ENCODE measurements at regions not wholly inside any gene's neighbourhood (a gene's known extent, or its start where the extent isn't known, plus 50 kb on each side); places are given as distances from the start of the nearest gene placed in this dataset.

DNA sequence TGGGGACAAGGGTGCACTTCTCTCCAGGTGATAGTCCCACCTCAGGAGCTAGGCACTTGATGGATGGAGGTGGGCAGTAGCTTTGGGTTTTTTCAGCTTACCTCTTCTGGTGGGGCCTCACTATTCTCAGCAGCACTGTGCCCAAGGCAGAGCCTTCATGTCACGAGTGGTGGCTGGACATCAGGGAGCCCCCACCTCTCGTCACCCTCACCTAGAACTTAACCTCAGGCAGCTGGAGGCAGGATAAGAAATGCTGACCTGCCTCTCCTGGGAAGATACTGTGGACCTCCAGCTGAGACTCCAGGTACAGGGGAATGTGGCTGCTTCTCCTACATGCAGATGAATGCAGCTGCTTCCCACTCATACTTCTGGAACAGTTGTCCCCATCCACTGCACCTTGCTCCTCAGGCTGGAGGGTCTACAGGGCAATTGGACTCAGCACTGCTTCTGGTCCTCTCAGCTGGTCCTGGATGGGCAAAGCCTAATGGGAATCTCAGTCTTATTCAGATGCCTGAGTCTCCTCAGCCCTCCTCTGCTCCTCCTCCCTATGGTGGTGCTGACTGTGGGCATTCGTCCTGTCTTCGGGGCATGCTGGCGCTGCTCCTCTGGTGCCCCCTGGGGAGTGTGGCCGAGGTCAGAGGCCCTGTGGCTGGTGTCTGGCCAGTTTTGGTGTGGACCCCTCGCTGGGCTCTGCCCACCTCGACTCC is 129.9 kb downstream of the KLF13 start:
- no peak for DNase-seq (ENCODE audit: low read depth)

GRCh38 chr15:31457161-31457560 is 130.5 kb downstream of the KLF13 start:
- no peak for DNase-seq (ENCODE audit: low read depth)

DNA sequence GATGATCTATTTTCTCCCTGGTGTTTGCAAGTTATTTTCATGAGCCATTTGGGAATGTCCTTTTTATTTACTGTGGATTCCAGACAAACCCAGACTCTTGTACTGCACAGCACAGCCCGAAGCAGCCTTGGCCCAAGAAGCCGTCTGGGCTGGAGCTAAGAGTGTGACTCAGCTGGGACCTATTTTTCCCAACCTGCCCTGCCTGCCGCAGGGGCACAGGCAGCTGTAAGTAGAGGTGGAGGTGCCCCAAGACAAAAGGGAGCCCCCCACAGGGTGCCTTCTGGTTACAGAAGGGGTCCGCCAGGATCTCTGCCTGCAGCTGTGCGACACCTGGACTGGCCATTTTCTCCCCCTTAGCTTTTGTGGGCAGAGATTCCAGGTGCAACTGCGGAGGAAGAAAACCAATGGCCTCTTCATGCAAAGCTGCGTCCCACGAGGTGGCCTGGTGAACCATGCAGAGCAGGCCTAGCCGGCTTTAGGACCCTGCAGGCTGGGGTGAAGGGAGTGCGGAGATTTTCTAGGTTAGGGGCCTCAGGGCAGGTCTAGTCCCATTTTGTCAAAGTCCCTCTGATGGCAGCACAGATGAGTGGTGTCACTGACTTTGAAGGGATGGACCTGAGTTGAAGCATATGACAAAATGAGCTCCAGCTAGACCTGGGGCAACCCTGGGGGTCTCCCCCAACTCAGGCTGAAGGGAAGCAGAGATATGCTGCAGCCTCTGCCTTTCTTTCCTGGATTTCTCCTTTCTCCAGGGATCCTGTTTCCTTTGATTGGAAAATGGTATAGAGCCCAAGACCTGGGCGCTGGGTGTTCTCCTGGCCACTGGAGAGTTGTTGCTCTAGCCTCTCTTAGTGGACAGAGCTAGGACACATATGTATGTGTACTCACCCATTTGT is 131.2 kb downstream of the KLF13 start:
- DNase-seq (ENCODE audit: low read depth), result no peak

DNA sequence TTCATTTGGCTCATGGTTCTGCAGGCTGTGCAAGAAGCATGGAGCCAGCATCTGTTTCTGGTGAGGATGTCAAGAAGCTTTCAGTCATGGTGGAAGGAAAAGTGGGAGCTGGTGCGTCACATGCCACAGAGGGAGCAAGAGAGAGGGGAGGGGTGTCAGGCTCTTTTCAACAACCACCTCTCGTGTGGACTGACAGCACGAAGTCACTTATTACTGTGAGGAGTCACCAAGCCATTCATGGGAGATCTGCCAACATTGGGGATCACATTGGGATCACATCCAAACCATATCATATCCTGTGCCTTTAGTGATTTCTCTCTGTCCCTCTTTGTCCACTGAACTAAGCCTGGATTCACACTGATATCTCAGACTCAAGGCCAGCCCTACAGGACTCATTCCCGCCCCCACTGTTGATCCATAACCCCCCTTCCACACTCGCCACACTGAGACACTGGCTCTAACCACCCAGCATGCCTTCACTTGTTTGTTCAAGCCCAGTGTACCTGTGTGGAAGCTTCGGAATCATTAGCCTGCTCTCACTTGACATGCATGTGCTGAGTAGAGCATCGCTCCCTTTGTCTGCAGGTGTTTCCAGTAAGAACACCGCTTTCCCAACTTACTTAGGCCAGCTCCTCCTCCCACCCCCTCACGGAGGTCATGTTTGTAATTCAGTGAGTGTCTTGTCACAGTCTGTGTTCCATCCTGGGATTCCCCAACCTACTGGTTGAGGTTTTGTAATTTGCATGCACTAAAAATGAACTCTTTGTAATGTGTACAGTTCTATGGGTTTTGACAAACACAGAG is 132.2 kb downstream of the KLF13 start:
- DNase-seq (ENCODE audit: low read depth), result peak; percentile 52

- no peak for DNase-seq (ENCODE audit: low read depth)
Observed at GRCh38 chr15:31459400-31459748, 132.7 kb downstream of the KLF13 start.

DNA sequence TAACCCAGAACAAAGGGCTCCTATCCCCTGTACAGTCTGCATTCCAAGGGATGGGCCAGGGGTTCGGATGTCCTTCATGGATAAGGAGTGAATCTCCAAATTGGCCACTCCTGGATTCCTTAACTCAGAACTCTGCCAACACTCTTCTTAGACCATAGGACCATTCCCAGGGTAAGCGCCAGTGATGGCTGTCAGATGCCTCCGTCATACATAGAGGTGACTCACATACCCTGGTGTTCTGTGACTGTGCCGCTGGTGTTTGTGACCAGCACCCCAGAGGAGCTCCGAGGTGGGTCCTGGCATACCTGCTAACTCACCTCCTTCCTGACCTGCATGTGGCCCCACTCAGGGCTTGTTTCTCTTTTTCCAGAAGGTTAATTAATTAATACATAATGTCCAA is 134.7 kb downstream of the KLF13 start:
- DNase-seq (ENCODE audit: low read depth), result no peak

GRCh38 chr15:31461911-31462480 is 135.4 kb downstream of the KLF13 start:
- DNase-seq (ENCODE audit: low read depth), result no peak

- no peak for DNase-seq (ENCODE audit: low read depth)
Observed at GRCh38 chr15:31463521-31464102, 137.0 kb downstream of the KLF13 start.

DNA sequence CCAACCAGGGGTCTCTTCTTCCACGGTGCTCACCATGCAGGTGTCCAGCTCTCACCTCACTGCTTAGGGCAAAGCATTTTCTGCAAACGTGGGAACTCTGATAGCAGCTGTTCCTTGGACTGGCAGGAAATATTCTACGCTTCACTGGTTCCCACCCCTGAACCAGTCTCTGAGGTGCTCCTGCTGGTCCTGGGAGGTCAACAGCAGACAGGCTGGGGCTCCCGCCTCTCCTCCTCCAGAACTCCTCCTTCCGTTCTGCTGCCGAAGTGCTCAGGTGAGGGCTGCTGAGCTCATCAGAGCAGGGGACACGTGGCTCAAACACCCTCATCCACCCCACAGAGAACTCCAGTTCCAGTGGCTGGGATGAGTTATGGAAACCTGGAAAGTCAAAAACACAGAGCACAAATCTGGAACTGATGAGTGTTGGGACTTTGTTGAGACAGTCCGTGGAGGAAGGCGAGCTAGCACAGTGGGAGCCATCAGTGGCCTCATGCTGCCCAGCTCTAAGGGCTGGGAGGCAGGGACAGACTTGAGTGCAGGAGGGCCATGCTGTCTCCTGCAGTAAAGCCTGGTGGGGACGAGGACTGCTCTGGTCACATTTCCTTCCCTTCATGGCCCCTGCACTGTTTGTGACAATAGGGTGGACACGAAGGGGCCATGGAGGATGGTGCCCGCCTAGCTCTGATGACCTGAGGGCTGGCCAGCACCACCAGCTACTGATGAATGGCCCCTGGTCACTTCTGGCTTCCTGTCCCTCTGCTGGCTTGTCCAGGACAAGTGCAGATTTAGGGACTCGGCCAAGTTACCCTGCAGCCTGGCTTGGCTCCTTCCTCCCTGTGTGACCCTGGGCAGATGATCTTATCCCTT is 137.8 kb downstream of the KLF13 start:
- no peak for DNase-seq (ENCODE audit: low read depth)

DNA sequence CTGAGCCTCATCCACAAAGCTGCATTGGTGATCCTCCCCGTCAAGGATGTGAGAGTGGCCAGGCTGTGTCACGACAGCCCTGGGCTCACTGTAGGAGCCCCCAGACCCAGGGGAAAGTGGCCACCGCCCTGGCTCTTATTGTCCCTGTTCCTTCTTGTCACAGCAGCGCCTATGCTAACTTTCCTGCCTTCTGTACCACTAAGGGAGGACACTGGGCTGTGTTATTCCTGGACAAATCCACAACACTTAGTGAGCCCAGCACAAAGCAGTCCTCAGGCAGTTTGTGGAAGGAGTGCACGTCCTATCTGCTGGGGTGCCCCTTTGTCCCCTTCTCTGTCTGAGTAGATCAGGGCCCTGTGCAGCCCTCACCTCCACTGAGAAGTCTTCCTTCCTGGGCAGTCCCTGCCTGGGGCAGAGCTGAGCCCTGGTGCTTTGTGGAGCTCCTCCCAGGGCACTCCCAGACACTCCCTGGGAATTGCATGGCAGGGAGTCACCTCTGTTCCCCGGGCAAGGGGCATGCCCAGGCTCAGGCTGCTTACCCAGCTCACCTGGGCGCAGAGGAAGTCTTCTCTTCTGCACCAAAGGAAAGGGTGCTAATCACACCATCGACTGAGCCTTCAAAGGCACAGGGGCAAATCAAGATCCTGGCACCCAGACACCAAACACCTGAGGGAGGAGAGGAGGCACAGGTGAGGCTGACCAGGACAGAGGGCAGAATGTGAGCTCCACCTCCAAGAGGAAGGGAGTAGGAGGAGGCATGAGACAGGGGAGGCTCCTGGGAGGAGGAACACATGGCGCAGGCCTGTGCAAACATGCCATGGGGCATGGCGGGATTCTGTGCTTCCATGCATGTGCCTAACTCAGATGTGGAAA is 138.7 kb downstream of the KLF13 start:
- no peak for DNase-seq (ENCODE audit: low read depth)

DNA sequence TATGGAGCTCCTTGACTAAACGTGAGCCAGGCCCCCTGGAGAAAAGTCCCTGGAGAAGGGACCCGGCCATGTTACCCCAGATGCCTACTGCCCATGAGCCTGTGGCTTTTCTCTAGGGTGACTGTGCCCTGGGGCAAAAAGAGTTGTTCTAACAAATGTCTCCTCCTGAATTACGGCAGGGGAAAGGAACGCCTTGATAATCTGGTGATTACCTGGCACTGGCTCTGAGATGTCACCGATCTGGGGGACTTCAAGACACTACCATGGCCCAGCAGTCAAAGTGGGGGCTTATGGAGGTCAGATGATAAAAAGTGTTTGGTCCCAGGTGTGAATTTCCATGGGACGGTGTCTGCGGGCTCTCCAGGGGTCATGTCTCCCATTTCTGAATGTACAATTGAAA is 140.7 kb downstream of the KLF13 start:
- no peak for DNase-seq (ENCODE audit: low read depth)

- DNase-seq (ENCODE audit: low read depth), result no peak
Observed at GRCh38 chr15:31468911-31469785, 142.5 kb downstream of the KLF13 start.

GRCh38 chr15:31469786-31470525 is 143.3 kb downstream of the KLF13 start:
- DNase-seq (ENCODE audit: low read depth), result no peak

DNA sequence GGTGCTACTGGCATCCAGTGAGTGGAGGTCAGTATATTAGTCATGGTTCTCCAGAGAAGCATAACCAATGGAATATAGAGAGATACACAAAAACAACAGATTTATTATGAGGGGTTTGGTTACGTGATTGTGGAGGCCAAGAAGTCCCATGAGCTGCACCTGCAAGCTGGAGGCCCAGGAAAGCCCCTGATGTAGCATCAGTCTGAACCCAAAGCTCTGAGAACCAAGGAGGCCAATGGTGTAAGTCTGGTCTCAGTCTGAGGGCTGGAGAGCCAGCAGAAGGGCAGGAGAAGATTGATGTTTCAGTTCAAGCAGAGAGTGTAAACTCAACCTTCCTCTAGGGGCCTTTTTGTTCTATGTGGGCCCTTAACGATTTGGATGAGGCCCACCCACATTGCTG is 144.1 kb downstream of the KLF13 start:
- DNase-seq (ENCODE audit: low read depth), result no peak

GRCh38 chr15:31471731-31472430 is 145.2 kb downstream of the KLF13 start:
- no peak for DNase-seq (ENCODE audit: low read depth)

DNA sequence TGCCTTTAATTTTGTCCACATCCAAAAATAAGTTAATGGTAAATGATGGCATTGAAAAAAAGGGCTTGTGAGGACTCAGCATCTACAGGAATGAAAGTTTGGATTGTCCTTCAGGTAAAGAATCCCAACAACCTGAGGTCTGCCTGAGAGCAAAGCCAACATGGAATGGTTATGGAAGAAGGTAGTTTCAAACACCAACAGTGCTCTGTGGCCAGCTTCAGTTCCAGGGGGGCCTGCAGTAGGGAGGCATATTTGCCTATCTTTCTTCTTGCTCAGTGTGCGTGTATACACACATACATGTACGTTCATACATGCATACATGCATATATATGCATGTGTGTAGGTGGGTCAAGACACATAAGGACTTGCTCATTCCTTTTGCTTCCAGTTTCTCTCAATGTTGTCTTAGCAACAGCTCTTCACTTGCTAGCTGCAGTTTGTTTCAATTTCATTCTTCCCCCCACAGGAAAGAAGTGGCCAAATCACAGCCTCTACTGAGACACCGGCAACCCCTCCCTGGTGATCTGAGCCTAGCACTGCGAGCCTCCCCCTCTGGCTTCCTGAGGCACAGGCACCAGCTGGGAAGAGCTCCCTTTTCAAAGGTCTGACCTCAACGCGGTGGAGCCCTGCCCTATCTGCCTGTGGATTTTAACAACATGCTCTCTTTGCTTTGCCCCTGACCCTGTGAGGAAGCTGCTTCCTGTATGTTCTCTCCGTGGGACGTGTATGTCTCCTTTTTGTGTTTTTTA is 146.2 kb downstream of the KLF13 start:
- DNase-seq (ENCODE audit: low read depth), result peak; percentile 33

Data from stimulated activated CD4-positive, alpha-beta T cell treated with anti-CD3 and anti-CD28 coated beads, Interleukin-2, amount 100 ng/mL, for 4 hours (primary cell).